NCI-H510A treated with DMSO at 0.1 percent for 48 hours (cell line): ENCODE measurements at regions not wholly inside any gene's neighbourhood (a gene's known extent, or its start where the extent isn't known, plus 50 kb on each side); places are given as distances from the start of the nearest gene placed in this dataset.

Source experiments
- DNase-seq: peaks from one replicate; lab custom pipeline; 2025; lab: John Stamatoyannopoulos, UW

DNA sequence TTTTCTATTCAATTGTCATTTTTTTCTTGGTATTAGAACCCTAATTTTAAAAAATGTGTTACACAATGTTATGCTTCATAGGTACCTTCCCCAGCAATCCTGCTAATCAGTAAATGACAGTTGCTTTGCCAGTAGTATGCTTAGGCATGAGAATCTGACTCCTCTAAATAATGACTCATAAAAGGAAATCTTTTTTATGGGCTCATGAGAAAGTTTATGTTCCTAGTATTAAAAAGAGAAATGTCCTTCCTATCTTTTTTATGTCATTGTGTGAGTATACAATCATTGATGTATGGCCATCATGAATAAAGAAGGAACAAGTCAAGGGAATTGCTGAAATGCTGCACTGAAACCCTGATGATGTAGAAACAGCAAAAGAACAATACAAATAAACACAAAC is 1237.7 kb upstream of the PCDH20 start:
- DNase-seq = no peak

DNA sequence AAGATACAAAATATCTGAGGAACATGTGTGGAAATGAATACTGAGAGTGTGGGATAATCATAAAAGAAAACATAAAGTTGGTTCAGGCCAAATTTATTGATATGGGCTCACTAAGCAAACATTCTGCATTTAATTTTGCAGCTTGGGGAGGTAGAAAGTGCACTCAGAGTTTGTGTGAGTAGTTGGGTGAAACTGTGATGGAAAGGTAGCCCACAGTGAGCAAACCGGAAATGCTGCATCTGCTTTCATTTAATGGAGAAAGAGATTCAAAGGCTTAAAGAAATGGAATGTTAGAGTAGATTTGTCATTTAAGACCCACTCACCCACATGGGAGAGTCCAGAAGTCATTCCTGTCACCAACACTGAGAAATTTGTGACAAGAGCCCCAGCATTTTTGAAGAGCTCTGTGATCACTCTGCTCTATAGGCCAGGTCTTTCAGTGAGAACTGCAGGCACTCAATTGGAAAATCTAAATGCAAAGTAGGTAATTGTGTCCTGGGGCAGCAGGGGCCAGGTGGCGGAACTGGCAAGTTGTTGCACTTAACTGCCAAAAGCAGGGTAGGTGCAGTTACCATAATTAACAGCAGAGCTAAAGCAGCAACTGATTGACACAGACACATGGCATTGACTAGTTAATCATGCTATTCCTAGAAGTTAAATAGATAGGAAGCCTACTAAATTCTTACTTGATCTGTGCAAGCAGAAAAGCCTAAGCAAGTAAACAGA is 1228.3 kb upstream of the PCDH20 start:
- no peak for DNase-seq

DNA sequence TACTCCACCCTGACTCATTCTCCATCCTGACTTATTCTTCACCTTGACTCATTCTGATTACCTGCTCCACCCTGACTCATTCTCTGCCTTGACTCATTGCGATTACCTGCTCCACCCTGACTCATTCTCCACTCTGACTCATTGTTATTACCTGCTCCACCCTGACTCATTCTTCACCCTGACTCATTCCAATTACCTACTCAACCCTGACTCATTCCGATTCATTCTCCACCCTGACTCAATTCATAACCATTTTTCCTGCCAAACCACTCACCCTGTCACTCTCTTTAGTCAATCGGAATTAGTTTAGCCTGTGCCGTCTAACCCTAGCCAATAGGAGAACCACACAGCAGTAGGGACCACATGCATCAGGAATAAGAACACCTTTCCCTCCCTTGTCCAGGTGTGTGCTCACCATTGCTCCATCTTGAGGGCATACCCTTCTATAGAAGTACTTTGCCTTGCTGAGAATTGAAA is 1227.4 kb upstream of the PCDH20 start:
- no peak for DNase-seq

DNA sequence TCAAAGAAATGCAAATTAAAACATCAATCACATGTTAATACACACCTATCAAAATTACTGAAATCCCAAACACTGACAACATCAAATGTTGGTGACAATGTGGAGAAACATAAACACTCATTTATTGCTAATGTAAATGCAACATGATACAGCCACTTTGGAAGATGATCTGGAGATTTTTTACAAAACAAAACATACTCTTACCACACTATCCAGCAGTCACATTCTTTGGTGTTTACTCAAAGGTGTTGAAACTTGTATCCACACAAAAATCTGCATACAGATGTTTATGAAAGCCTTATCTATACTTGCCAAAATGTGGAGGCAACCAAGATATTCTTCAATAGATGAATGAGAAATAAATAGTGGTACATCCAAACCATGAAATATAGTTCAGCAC is 1219.5 kb upstream of the PCDH20 start:
- DNase-seq = peak; percentile 1

DNA sequence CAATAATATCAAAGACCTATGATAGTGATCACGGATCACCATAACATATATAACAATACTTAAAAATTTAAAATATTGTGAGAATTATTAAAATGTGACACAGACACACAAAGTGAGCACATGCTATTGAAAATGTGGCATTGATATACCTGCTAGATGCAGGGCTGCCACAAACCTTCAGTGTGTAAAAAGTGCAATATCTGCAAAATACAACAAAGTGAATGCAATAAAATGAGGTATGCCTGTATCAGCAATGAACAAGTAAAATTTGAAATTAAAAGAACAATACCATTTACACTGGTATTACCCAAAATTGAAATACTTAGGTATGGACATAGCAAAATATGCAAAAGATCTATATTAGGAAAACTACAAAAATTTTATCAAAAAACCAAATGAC is 1217.8 kb upstream of the PCDH20 start:
- no peak for DNase-seq

DNA sequence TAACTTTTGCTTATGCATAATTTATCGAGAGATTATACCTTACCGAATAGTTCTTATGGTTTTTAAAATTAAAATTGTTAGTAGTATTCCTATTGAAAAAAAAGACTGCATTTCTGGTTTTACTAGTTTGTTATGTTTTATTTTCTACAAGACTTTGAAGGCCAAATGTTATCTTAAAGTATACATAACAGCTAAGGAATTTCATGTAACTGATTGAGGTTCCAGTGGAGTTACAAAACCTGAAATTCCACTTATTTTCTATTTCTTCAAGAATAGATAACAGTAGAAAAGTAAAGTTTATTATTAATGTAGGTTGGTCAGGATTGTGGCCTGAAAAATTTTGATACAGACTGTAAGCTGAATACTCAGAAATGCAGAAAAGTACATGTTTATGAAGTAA is 1216.0 kb upstream of the PCDH20 start:
- DNase-seq = no peak

DNA sequence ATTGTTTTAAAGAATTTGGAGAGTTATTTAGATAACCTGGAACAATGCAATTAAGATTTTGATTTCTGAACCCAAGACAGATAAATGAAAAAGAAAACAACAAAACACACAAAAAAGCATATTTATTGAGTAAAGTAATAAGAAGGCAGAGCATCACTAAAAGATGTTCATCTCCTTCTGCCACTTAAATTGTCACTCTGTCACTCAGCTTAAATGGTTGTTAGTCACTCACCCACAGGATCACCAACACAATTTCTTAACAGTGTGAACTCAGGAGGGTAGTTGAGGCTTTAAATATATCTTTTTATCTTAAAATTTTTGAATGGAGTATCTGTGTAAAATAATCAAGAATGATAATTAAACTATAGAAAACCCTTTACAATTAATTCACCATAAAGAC is 1215.5 kb upstream of the PCDH20 start:
- DNase-seq = no peak

DNA sequence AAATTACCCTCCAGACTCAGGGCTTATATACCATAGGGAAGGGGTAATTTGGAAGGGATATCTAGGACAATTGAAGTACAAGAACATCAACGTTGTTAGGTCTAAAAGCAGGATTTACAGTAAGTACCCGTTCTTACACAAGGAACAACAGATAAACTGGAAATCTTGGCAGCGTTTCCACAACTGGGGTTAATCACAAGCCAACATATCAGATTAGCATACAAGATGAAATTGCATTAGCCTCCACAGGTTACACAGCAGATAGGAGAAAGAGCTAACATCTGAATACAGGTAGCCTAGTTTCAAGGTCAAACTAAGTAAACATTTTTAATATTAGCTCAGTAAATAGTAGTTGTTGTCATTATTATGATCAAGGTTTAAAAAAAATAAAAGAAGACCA is 1214.0 kb upstream of the PCDH20 start:
- no peak for DNase-seq

DNA sequence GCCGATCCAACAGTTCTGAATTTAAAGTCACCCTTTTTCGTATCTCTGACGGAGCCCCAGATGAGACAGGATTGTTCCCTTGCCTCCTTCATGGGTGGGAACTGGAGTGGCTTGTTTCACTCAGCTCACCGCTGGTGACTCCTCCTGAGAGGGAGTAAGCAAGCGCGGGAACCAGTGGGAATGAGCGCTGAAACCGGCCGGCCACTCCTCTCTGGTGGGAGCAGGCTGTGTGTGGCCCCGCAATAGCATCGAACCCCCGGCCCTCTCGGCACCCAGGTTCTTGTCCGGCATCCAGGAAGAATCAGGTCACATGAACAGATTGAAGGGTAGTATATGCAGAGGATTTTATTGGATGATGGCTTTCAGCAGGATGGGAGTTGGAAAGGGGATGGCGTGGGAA is 1211.6 kb upstream of the PCDH20 start:
- DNase-seq = no peak

DNA sequence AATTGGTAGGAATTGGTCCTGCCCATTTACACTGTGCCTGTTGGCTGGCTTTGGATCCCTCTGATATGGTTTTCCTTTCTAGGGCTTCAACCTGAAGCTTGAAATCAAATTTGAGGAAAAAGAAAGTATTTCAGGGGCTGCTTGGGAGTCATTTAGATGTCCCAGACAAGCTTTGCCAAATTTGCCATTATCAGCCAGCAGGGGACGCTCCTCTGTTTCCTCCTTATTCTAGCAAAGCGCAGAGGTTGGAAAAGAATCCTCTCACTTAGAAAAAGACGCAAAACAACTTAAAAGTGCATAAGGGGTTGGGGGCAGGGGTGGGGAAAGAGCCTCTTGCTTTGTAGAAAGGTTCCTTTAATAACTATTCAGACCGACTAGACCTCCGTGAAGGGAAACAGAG is 1211.1 kb upstream of the PCDH20 start:
- no peak for DNase-seq

DNA sequence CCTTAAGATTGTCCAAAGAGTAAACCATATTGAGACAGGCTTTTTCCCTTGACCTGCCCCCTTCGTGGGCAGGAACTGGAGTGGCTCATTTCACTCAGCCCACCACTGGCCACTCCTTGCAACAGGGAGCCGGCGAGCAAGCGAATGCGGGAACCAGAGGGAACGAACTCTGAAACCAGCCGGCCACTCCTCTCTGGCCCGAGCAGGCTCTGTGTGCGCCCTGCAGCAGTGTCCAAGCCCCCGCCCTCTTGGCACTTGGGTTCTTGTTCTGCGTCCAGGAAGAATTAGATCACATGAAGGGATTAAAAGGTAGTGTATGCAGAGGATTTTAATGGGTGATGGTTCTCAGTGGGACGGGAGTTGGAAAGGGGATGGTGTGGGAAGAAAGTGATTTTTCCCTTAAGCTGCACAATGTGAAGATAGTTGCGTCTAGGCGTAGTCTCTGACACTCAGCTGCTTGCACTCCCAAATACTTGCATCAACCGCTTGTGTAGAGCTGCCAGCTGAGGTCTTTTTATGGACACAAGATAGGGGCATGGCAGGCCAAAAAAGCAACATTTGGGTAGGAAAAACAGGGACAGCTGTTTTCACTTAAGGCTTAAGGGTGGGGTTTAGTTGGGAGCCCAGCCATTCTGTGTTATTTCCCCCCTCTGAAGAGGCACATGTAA is 1209.7 kb upstream of the PCDH20 start:
- DNase-seq = no peak

DNA sequence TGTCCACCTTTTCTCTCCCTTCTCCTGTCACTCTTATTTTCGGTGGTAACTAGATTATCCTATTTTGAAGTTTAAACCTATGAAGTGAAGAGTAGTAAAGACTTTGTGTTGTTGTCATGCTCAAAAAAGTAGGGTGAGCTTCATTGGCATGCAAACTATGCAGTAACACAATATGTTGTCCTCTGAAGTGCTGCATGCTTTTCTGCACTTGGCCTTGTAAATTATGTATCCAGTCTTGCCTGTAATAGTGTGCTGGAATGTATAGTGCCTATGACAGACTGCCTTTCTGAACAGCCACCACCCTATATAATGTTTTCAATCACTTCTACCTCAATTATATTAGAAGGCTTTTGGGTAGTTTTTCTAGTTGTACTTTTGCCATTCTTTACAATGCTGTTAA is 1198.2 kb upstream of the PCDH20 start:
- no peak for DNase-seq

DNA sequence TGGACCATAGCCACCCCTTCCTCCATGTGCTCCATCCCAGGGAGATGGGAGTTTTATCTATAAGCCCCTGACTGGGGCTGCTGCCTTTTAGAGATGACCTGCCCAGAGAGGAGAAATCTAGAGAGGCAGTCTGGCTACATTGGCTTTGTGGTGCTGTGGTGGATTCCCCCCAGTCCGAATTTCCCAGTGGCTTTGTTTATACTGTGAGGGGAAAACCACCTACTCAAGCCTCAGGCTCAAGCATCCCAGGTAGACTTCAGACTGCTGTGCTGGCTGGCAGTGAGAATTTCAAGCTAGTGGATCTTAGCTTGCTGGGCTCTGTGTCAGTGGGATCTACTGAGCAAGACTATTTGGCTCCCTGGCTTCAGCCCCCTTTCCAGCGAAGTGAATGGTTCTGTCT is 1195.7 kb upstream of the PCDH20 start:
- no peak for DNase-seq

DNA sequence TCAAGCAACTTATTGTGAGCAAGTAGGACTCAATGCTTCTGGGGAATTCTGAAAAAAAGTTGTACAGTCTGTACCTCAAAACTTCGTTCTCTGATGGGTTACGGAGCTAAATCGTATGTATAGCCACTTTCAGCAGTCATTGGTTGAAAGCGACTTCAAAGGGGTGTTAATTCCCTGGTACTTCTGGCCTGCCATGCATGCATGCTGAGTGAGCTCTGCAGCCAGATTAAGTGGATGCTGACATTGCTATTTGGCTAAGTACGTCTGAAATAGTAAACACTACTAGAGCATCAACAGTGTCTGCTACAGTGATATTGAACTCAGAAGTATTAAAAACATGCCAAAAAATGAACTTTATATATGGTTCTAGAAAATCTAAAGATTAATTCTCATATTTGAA is 1183.1 kb upstream of the PCDH20 start:
- DNase-seq = peak; percentile 2

DNA sequence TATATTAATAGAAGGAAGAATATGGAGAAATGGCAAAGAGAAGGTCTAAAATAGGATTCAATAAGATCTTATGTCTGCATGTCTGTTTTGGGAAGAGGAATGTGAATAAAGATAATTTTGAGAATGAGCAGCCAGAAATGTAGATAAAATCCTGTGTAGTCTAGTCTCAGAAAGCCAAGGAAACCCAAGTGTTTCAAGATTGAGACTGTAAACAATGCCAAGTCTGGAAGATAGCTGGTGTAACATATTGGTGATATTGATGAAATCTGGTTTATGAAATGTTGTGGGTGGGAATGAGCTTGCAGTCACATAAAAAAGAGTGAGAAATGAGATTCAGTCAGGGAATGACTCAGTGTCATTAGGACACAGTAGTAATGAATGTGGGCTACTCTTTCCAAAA is 1180.3 kb upstream of the PCDH20 start:
- no peak for DNase-seq

DNA sequence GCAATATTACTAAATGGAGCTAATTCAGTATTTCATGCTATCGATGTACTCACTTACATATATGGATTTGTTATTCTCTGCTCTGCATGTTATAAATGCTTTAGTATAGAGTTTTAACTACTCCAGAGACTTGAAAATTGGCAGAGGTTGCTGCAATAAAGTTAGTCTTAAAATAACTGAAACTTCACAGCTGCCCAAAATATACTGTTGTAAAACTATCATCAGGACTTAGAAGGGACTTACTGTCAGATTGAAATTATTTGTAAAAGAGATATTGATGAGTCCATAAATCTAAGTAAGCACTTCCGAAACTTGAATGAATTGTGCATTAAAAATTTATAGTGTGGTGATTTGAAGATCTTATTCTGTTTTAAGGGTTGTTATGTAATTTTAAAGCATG is 1178.2 kb upstream of the PCDH20 start:
- no peak for DNase-seq

DNA sequence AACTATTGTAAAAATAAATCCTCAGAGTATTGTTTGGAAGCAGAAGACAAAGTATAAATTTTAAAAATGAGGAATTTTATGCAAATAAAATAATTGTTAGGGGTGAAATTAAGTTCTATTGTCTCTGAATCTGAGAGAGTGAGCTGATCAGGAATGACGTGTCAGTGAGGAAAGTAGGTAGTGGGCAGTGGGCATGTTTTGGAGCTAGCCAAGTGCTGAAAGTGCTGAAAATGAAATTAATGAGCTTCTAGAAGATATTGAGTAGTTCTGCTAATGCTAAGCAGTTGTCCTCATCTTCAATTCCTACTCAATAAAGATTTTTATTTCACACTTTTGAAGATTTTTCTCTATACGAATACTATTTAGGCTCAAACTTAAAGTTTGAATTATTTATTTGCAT is 1167.8 kb upstream of the PCDH20 start:
- no peak for DNase-seq

DNA sequence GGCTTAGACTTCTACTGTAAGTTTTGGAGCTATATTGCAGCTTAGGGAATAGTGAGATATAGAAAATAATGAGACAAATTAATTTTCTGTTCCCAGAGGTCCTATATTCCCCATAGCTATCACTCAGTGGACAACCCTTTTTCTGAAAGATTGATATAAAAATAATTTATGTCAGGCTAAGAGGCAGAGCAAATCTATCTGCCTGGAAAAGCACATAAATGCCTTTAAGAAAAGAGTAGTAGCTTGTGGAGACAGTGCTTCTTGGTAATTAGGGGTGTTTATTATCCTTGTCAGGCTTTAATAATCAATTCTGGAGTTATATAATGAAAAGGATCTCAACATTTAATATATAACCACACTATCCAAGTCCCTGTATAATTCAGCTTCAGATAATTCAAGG is 1162.8 kb upstream of the PCDH20 start:
- no peak for DNase-seq

DNA sequence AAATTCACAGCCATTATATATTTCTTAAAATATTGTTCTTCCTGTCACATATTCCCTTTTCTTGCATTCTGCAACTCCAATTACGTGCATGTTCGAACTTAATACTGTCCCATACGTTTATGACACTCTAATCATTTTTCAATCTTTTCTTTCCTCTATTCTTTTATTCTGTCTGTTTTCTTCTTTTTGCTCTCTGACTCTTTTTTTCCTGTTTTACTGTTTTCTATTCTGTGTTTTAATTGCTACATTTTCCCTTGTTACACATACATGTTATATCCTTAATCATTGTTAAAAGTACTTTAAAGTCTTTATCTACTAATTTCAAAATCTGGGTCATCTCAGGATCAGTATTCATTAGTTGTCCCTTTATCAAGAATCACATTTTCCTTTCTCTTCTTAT is 1149.1 kb upstream of the PCDH20 start:
- DNase-seq = no peak

DNA sequence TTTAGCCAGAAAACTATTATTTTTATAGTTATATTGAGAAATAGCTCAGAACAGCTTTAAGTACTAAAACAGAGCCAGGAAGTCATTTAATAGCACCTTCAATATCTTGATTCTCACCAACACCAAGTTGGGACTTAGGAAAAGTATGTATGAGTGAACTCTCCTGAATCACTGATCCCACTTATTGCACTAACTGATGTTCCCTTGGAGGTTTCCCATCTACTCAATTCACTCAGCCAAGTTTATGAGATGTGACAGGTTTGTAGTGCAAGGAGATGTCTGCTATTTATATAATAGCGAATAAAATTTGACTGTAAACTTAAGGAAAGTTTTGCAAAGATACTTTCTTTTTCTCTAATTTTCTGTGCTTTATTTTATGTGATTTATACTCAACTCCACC is 1147.6 kb upstream of the PCDH20 start:
- DNase-seq = no peak

DNA sequence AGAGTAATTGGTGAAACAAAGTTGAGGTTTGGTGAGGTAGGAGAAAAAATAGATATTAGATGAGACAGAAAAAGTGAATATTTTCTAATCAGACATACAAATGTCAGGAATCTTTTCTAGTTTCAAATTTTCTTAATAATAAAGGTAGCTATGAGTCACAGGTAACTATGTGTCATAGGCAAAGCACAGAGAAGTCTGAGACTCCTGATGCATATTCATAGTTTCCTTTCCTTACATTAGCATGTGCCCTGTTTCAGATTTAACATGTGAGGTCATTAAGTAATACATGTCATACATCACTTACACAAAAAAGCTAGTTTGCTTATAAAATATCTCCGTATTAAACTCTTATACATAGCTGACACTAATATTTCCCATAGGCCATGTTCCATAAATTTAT is 1141.3 kb upstream of the PCDH20 start:
- no peak for DNase-seq

DNA sequence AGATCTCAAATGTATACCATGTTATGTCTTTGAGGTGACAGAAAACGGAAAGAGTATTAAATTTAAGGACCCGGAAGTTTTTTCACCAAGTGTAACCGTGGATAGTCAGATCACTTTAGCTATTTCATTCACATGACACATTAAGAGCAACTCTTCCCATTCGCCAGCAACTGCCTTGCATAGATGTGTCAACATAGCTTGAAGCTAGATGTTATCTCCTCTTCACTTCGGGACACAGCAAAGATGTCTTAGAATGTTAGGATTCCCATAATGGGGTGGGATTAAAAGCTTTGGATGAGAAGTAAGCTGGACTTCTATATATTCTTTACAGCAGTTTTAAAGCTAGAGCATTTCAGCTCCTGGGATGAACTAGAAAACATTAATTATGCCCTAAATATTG is 1135.9 kb upstream of the PCDH20 start:
- no peak for DNase-seq

DNA sequence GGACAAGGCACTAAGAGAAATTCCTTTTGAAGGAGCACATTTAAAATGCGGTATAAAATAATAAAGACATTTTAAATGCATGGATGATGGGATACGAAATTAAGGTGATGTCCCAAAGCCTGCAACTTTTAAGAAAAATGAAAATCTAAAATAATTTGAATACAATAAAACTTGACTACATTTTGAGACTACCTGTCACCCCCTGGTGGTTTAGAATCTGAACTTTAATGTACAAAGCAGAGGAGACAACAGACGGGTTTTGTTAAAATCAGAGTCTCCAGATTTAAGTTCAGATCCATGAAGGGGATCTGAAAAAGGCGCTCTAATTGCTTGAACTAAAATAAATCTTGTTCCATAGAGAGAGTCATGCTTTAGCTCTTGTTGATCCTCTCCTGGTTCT is 1129.3 kb upstream of the PCDH20 start:
- DNase-seq = no peak

DNA sequence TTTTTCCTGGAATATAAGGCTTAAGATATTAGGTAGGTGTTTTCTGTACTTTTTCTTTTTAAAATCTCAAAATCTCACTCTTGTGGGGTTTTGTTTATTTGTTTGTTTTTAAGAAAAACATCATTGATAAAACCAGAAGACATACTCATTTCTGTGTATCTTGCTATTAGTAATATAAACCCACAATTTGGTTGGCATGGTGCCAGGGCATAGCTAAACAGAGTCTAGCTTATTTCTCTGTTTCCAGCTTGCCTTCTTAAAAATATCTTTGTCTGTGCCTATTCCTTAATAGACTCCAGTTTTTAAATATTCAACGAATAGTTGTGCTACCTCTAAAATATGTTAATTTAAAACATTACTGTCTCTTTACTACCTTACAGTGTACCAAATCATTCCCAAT is 1121.9 kb upstream of the PCDH20 start:
- no peak for DNase-seq
